Type B pancreatic cell (in vitro differentiated cells): ENCODE measurements at regions not wholly inside any gene's neighbourhood (a gene's known extent, or its start where the extent isn't known, plus 50 kb on each side); places are given as distances from the start of the nearest gene placed in this dataset.

Experiments used
- DNase-seq: peaks from one replicate; pipeline ENCODE4 v3.0.0; 2021; ENCODE audit warnings: mixed read lengths; ENCODE audit not compliant: unreplicated experiment; ENCODE audit errors: extremely low spot score
- H3K27ac Mint-ChIP-seq: 2 replicates; pipeline ENCODE4 v1.8.0; 2021; ENCODE audit warnings: mild to moderate bottlenecking, mixed read lengths
- H3K27me3 Mint-ChIP-seq: 2 replicates; pipeline ENCODE4 v1.8.0; 2021; ENCODE audit warnings: mixed read lengths
- H3K36me3 Mint-ChIP-seq: 2 replicates; pipeline ENCODE4 v1.8.0; 2021; ENCODE audit warnings: mixed read lengths
- H3K4me1 Mint-ChIP-seq: one replicate; pipeline ENCODE4 v1.8.0; 2021; ENCODE audit warnings: mixed read lengths; ENCODE audit not compliant: unreplicated experiment
- H3K4me3 Mint-ChIP-seq: 2 replicates; pipeline ENCODE4 v1.8.0; 2021; ENCODE audit warnings: mild to moderate bottlenecking, mixed read lengths
- H3K9me3 Mint-ChIP-seq: 2 replicates; pipeline ENCODE4 v1.8.0; 2021; ENCODE audit warnings: mixed read lengths
- CTCF ChIP-seq: fragments of 200-600 bp; sonication (generic); conservative IDR thresholded peaks from 2 replicates; pipeline ENCODE4 v1.5.0; 2021; ENCODE audit warnings: antibody characterized with exemption, mild to moderate bottlenecking

- H3K36me3 Mint-ChIP-seq: no peaks in the 10 kb centered on the region
- DNase-seq: no peak
- peaks cover 4% of the 10 kb centered on the region for H3K9me3 Mint-ChIP-seq
- no peak overlapping the region for H3K27ac Mint-ChIP-seq
- no peak overlapping the region for H3K4me3 Mint-ChIP-seq
- no peak for TF ChIP-seq CTCF
- no peaks in the 10 kb centered on the region for H3K4me1 Mint-ChIP-seq
- H3K27me3 Mint-ChIP-seq: no peaks in the 10 kb centered on the region
Observed at GRCh38 chr14:59015482-59015881, 173.0 kb upstream of the DAAM1 start.

GRCh38 chr14:59017285-59017965 lies 171.0 kb upstream of the DAAM1 start:
- Mint-ChIP-seq H3K27me3 (no peaks in the 10 kb centered on the region), H3K27ac (no peak overlapping the region), H3K4me1 (no peaks in the 10 kb centered on the region), H3K36me3 (no peaks in the 10 kb centered on the region), H3K4me3 (no peak overlapping the region), H3K9me3 (no peaks in the 10 kb centered on the region)
- no peak for TF ChIP-seq CTCF
- DNase-seq: no peak

- no peak for TF ChIP-seq CTCF
- H3K4me3 Mint-ChIP-seq: no peak overlapping the region
- H3K4me1 Mint-ChIP-seq: no peaks in the 10 kb centered on the region
- no peaks in the 10 kb centered on the region for H3K36me3 Mint-ChIP-seq
- H3K27me3 Mint-ChIP-seq: no peaks in the 10 kb centered on the region
- H3K9me3 Mint-ChIP-seq: no peaks in the 10 kb centered on the region
- no peak overlapping the region for H3K27ac Mint-ChIP-seq
- DNase-seq: no peak
Observed at GRCh38 chr14:59018460-59018859, 170.0 kb upstream of the DAAM1 start.

- no peak overlapping the region for H3K27ac Mint-ChIP-seq
- H3K9me3 Mint-ChIP-seq: no peaks in the 10 kb centered on the region
- H3K36me3 Mint-ChIP-seq: no peaks in the 10 kb centered on the region
- H3K4me1 Mint-ChIP-seq: no peaks in the 10 kb centered on the region
- DNase-seq: no peak
- H3K27me3 Mint-ChIP-seq: no peaks in the 10 kb centered on the region
- TF ChIP-seq CTCF: peak; percentile 50
- no peak overlapping the region for H3K4me3 Mint-ChIP-seq
Observed at GRCh38 chr14:59018978-59019377, 169.5 kb upstream of the DAAM1 start.

- H3K4me3 Mint-ChIP-seq: no peak overlapping the region
- H3K9me3 Mint-ChIP-seq: no peaks in the 10 kb centered on the region
- DNase-seq: no peak
- H3K27ac Mint-ChIP-seq: no peak overlapping the region
- peak; percentile 67 for TF ChIP-seq CTCF
- no peaks in the 10 kb centered on the region for H3K36me3 Mint-ChIP-seq
- H3K27me3 Mint-ChIP-seq: peaks cover 3% of the 10 kb centered on the region
- no peaks in the 10 kb centered on the region for H3K4me1 Mint-ChIP-seq
Observed at GRCh38 chr14:59020382-59020781, 168.1 kb upstream of the DAAM1 start.

GRCh38 chr14:59022144-59022543 lies 166.3 kb upstream of the DAAM1 start:
- no peaks in the 10 kb centered on the region for H3K36me3 Mint-ChIP-seq
- TF ChIP-seq CTCF: peak; percentile 19
- H3K9me3 Mint-ChIP-seq: peaks cover 6% of the 10 kb centered on the region
- H3K4me3 Mint-ChIP-seq: no peak overlapping the region
- peaks cover 5% of the 10 kb centered on the region for H3K27me3 Mint-ChIP-seq
- H3K4me1 Mint-ChIP-seq: no peaks in the 10 kb centered on the region
- H3K27ac Mint-ChIP-seq: no peak overlapping the region
- no peak for DNase-seq
